IPS-18a (cell line): ENCODE measurements at regions not wholly inside any gene's neighbourhood (a gene's known extent, or its start where the extent isn't known, plus 50 kb on each side); places are given as distances from the start of the nearest gene placed in this dataset.
A peak's percentile ranks its signal among the peaks of the same experiment; 100 is the strongest.

Source experiments
- H3K27ac ChIP-seq: one replicate; pipeline ENCODE4 v1.5.1; 2013; ENCODE audit warnings: low read length
- H3K27me3 ChIP-seq: one replicate; pipeline ENCODE4 v1.6.1; 2013; ENCODE audit warnings: mild to moderate bottlenecking, low read length; ENCODE audit not compliant: control insufficient read depth, insufficient read depth
- H3K36me3 ChIP-seq: one replicate; pipeline ENCODE4 v1.6.1; 2013; ENCODE audit warnings: low read depth, low read length; ENCODE audit not compliant: control insufficient read depth
- H3K4me1 ChIP-seq: one replicate; pipeline ENCODE4 v1.6.1; 2013; ENCODE audit warnings: low read depth, low read length; ENCODE audit not compliant: control insufficient read depth
- H3K4me3 ChIP-seq: one replicate; pipeline ENCODE4 v1.5.1; 2013; ENCODE audit warnings: low read length
- H3K9ac ChIP-seq: one replicate; pipeline ENCODE4 v1.6.1; 2013; ENCODE audit warnings: mild to moderate bottlenecking, low read length, moderate library complexity
- H3K9me3 ChIP-seq: one replicate; pipeline ENCODE4 v1.6.1; 2013; ENCODE audit warnings: low read depth, low read length; ENCODE audit not compliant: control insufficient read depth

DNA sequence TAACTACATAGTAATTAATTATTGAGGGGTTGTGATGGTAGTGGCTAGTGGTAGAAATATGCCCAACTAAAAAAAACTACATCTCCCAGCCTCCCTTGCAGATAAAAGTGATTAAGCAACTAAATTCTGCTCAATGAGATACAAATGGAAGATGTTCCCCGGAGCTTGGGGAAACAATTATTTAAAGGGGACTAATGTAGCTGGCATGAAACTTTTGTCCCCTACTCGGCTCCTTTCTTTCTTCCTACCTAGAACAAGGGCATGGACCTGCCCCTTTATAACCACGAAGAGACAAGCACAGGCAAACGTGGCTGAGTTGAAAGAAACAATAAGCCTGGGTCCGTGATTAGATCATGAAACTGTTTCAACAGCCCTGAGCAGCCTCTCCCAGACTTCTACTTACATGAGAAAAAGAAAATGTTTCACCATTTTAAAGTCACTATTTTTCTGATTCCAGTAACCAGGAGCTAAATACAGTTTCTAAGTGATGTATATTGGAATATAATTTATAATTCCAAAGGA lies 236.9 kb downstream of the SCG2 start:
- Histone ChIP-seq H3K27ac (no peak overlapping the region), H3K4me3 (no peak overlapping the region)

DNA sequence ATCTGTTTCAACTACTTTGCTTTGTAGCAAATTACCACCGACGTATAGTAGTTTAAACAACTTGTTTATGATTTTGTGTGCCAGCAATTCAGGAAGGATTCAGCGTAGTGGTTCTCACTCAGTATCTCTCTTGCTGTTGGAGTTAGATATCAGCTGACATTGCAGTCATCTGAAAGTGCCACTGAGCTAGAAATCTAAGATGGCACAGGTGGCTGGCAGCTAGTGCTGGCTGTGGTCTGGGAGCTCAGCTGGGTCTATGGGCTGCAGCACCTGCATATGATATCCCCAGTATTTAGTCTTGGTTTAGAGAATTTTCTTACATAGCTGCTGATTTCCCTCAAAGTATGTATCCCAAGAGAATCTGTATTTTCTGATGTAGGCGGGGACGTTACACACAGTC lies 235.6 kb downstream of the SCG2 start:
- Histone ChIP-seq H3K36me3 (no peaks in the 10 kb centered on the region), H3K4me3 (no peak overlapping the region), H3K27ac (no peak overlapping the region), H3K27me3 (no peaks in the 10 kb centered on the region), H3K9me3 (no peaks in the 10 kb centered on the region), H3K4me1 (no peaks in the 10 kb centered on the region), H3K9ac (no peak overlapping the region)

More for the DNA sequence above, 236.9 kb downstream of the SCG2 start:
- Histone ChIP-seq H3K9ac (peak overlapping the region; percentile 5), H3K27me3 (no peaks in the 10 kb centered on the region), H3K4me1 (no peaks in the 10 kb centered on the region), H3K9me3 (no peaks in the 10 kb centered on the region), H3K36me3 (no peaks in the 10 kb centered on the region)

DNA sequence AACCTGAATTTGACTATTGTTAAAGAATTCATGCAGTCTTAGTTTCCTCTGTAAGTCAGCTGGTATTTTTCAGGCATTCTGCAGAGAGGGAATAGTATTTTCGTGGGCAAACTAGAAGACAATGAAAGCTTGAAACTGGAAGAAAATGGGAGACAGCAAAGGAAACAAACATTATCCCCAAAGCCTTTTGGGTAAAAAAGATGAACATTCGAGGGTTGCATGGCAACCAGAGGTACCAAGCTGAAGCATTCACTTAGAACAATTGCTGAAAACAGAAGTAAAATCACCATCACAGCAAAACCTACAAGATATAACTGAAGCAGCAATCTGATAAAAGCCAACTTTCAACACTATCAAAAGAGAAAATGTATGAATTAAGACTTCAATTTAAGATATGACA lies 233.7 kb downstream of the SCG2 start:
- H3K27ac ChIP-seq = no peak overlapping the region
- no peaks in the 10 kb centered on the region for H3K27me3 ChIP-seq
- H3K4me3 ChIP-seq = no peak overlapping the region
- H3K9ac ChIP-seq = no peak overlapping the region
- no peaks in the 10 kb centered on the region for H3K36me3 ChIP-seq
- H3K4me1 ChIP-seq = no peaks in the 10 kb centered on the region
- no peaks in the 10 kb centered on the region for H3K9me3 ChIP-seq

DNA sequence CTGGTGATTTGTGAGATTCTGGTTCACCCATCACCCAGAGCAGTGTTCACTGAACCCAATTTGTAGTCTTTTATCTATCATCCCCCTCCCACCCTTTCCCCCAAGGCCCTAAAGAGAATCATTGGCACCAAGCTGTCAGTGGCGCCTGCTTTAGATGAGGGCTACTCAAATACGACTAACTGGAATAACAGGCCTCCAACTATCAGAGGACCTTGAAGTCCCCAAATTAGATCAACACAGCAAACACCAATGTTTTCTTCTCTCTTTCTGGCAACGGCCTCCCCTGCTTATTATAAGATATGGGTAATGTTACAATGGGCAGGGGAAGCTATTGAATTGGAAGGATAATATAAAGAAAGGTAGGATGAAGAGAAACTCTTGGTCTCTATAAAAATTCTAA lies 232.3 kb downstream of the SCG2 start:
- no peak overlapping the region for H3K27ac ChIP-seq
- no peaks in the 10 kb centered on the region for H3K27me3 ChIP-seq
- no peak overlapping the region for H3K4me3 ChIP-seq
- H3K36me3 ChIP-seq = no peaks in the 10 kb centered on the region
- H3K4me1 ChIP-seq = no peaks in the 10 kb centered on the region
- H3K9me3 ChIP-seq = no peaks in the 10 kb centered on the region
- H3K9ac ChIP-seq = no peak overlapping the region

GRCh38 chr2:223383315-223383714 lies 218.8 kb downstream of the SCG2 start:
- Histone ChIP-seq H3K4me3 (no peak overlapping the region), H3K4me1 (no peaks in the 10 kb centered on the region), H3K9me3 (no peaks in the 10 kb centered on the region), H3K36me3 (no peaks in the 10 kb centered on the region), H3K27me3 (no peaks in the 10 kb centered on the region), H3K9ac (no peak overlapping the region), H3K27ac (no peak overlapping the region)

DNA sequence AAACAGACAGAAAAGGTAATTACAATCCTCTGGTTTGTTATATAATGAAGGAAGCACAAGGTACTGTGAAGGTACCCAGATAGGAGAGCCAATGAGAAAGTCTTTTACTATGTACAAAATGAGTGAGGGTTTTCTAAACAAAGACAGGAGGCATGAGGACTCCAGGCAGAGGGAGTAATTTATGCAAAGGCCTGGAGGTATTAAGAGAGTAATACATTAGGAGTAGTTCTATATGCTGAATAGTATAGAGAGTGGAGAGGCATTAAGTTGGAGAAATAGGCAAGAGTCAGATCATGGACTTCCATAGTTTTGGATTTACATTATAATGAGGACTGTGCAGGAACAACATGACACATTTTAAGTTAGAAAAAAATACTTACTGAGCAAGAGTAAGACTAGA lies 216.0 kb downstream of the SCG2 start:
- Histone ChIP-seq H3K9ac (no peak overlapping the region), H3K9me3 (no peaks in the 10 kb centered on the region), H3K4me3 (no peak overlapping the region), H3K27me3 (no peaks in the 10 kb centered on the region), H3K27ac (no peak overlapping the region), H3K36me3 (no peaks in the 10 kb centered on the region), H3K4me1 (no peaks in the 10 kb centered on the region)

- Histone ChIP-seq H3K9ac (no peak overlapping the region), H3K36me3 (no peaks in the 10 kb centered on the region), H3K27me3 (no peaks in the 10 kb centered on the region), H3K9me3 (no peaks in the 10 kb centered on the region), H3K27ac (no peak overlapping the region), H3K4me3 (no peak overlapping the region), H3K4me1 (no peaks in the 10 kb centered on the region)
Measured at GRCh38 chr2:223386984-223387383, 215.2 kb downstream of the SCG2 start.

DNA sequence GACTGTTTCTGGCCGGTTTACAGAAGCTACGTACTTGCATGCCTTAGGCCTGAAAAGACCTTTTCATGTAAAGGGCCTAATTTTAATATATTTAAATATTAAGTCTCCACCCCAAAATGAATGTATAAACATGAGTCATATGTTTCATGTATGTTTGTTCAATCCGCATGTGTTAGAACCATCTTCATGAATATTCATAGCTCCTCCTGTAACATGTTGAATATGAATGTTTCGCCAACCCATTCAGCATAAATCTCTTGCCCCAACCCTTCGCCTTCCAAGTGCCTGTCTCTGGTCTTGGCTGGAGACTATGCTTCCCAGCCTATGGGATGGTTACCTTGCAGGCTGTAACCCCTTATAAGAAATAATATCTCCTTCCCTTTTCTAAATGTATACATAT lies 212.5 kb downstream of the SCG2 start:
- no peaks in the 10 kb centered on the region for H3K4me1 ChIP-seq
- peaks cover 6% of the 10 kb centered on the region for H3K9me3 ChIP-seq
- H3K27ac ChIP-seq = no peak overlapping the region
- H3K36me3 ChIP-seq = no peaks in the 10 kb centered on the region
- no peak overlapping the region for H3K9ac ChIP-seq
- no peak overlapping the region for H3K4me3 ChIP-seq
- H3K27me3 ChIP-seq = no peaks in the 10 kb centered on the region

GRCh38 chr2:223396993-223397392 lies 205.2 kb downstream of the SCG2 start:
- Histone ChIP-seq H3K27me3 (no peaks in the 10 kb centered on the region), H3K9ac (no peak overlapping the region), H3K27ac (no peak overlapping the region), H3K36me3 (no peaks in the 10 kb centered on the region), H3K9me3 (peaks cover 14% of the 10 kb centered on the region), H3K4me3 (no peak overlapping the region), H3K4me1 (no peaks in the 10 kb centered on the region)

DNA sequence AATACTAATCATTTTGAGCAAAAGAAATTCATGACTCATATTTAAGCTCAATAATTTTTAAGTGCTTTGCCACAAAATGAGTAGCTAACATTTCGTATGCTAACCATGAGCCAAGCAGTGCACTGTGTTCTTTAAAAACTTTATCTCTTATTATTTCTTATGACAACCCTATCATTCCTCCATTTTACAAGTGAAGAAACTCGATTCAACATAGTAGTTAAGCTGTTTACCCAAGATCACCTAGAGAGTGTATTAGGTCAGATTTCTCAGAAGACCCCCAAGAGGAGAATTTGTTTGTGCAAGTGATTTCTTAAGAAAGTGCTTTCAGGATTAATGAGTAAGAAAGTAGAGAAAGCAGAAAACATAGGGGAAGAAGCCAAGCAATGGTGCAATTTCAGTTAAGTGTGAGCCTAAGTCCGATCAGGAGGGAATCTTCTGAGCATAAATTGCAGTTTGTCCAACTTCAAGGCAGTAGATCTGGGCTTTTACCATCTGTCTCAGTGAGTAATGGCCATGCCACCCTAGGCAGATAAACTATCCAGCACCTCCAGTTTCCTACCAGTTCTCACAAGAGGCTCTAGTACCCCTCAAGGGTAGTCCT lies 202.7 kb downstream of the SCG2 start:
- no peak overlapping the region for H3K27ac ChIP-seq
- H3K27me3 ChIP-seq = no peaks in the 10 kb centered on the region
- H3K4me3 ChIP-seq = no peak overlapping the region
- H3K9ac ChIP-seq = no peak overlapping the region
- no peaks in the 10 kb centered on the region for H3K4me1 ChIP-seq
- no peaks in the 10 kb centered on the region for H3K36me3 ChIP-seq
- H3K9me3 ChIP-seq = peaks cover 9% of the 10 kb centered on the region

GRCh38 chr2:223404616-223405015 lies 197.5 kb downstream of the SCG2 start:
- Histone ChIP-seq H3K4me3 (no peak overlapping the region), H3K27me3 (no peaks in the 10 kb centered on the region), H3K36me3 (no peaks in the 10 kb centered on the region), H3K4me1 (no peaks in the 10 kb centered on the region), H3K27ac (no peak overlapping the region), H3K9ac (no peak overlapping the region), H3K9me3 (no peaks in the 10 kb centered on the region)

DNA sequence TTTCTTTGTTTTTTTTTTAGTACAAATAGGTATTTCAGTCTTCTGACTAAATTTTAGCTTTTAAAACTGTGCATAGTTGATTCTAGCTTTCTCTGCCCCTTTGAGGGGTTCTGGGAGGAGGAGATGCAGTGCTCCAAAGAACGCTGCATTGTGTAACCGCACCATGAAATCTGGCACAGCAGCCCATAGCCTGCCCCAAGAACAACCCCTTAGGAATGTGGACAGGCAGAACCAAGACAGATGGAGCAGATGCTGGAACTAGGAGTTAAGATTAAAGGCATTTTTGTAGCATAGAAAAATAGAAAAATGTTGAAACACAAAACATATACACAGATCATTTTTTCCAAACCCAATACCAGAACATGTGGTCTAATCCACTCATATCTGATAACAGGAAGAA lies 187.5 kb downstream of the SCG2 start:
- H3K36me3 ChIP-seq = no peaks in the 10 kb centered on the region

More for the DNA sequence above, 187.5 kb downstream of the SCG2 start:
- H3K27ac ChIP-seq = no peak overlapping the region
- H3K27me3 ChIP-seq = no peaks in the 10 kb centered on the region
- H3K9me3 ChIP-seq = no peaks in the 10 kb centered on the region
- no peaks in the 10 kb centered on the region for H3K4me1 ChIP-seq
- H3K9ac ChIP-seq = no peak overlapping the region
- no peak overlapping the region for H3K4me3 ChIP-seq
